Transverse colon (tissue), 4 donors: ENCODE measurements at regions not wholly inside any gene's neighbourhood (a gene's known extent, or its start where the extent isn't known, plus 50 kb on each side); places are given as distances from the start of the nearest gene placed in this dataset.

Source experiments
- DNase-seq: peaks from one replicate; pipeline ENCODE4 v3.0.0-alpha.2; 2019
- H3K27ac ChIP-seq, 4 donors: fragments of 200-600 bp; sonication (generic); 2 replicates each; pipeline ENCODE4 v1.5.1; 2016 to 2018; ENCODE audit warnings: inconsistent platforms in 4 of 4
- H3K27me3 ChIP-seq: fragments of 200-600 bp; sonication (generic); 2 replicates; pipeline ENCODE4 v1.5.1; 2017; ENCODE audit warnings: inconsistent platforms
- H3K36me3 ChIP-seq, 4 donors: fragments of 200-600 bp; sonication (generic); 2 replicates each; pipeline ENCODE4 v1.5.1; 2017 to 2019; ENCODE audit warnings: inconsistent platforms in 4 of 4
- H3K4me1 ChIP-seq, 4 donors: fragments of 200-600 bp; sonication (generic); 2 replicates each; pipeline ENCODE4 v1.5.1; 2017 to 2020; ENCODE audit warnings: inconsistent platforms in 4 of 4
- H3K4me3 ChIP-seq, 4 donors: fragments of 200-600 bp; sonication (generic); 1 replicate in 1 of 4; 2 replicates in 3 of 4; pipeline versions ENCODE4 v1.5.1 to v1.6.1; 2017 to 2019; ENCODE audit warnings: inconsistent platforms in 4 of 4
- H3K9me3 ChIP-seq, 2 donors: fragments of 200-600 bp; sonication (generic); 2 replicates each; pipeline ENCODE4 v1.5.1; 2017 to 2019; ENCODE audit warnings: inconsistent platforms in 2 of 2
- EP300 ChIP-seq: sonication (generic); formaldehyde crosslinking; IDR thresholded peaks from one replicate; pipeline ENCODE4 v1.6.1; 2017; ENCODE audit warnings: antibody characterized with exemption, low read depth
- POLR2A ChIP-seq: fragments of 450-650 bp; IDR thresholded peaks from one replicate; pipeline ENCODE4 v1.6.1; 2016; ENCODE audit warnings: antibody characterized with exemption, mild to moderate bottlenecking, moderate library complexity
- POLR2AphosphoS5 ChIP-seq, 3 donors: sonication (generic); formaldehyde crosslinking; IDR thresholded peaks; one replicate each; pipeline ENCODE4 v1.6.1; 2016; ENCODE audit warnings: antibody characterized with exemption in 3 of 3
- WGBS, 2 donors: methylation state at CpG; one replicate each; pipeline ENCODE4 v1.1.5; 2018; ENCODE audit warnings: low coverage in 1 of 2; 5-methylcytosine and 5-hydroxymethylcytosine counted together
- in situ Hi-C, 4 donors: fragments of 200-750 bp; cut with MboI; loops; one replicate each; pipeline versions ENCODE4 v1.15.0 to v1.15.1; 2017; ENCODE audit warnings: low sequenced_read_pairs in 3 of 4, low pct_ligation_motif_present in 1 of 4, low pct_unique_long_range_greater_than_20kb in 1 of 4
- intact Hi-C: fragments of 100-400 bp; cut with DNase I; formaldehyde crosslinking; loops from one replicate; pipeline ENCODE4 v1.15.1; 2023; ENCODE audit warnings: low total_unique reads
- TF ChIP-seq, protein P1 (sequence below), 5 experiments: fragments of 200-600 bp in 3 of 5; fragments of 450-650 bp in 2 of 5; sonication (generic) in 3 of 5; IDR thresholded peaks; 1 replicate in 2 of 5; 2 replicates in 3 of 5; pipeline ENCODE4 v1.5.1; 2016 to 2017; ENCODE audit warnings: antibody characterized with exemption in 5 of 5, inconsistent platforms in 3 of 5, mild to moderate bottlenecking in 2 of 5, moderate library complexity in 1 of 5

GRCh38 chr12:13603953-13604352, 377.4 kb downstream of the GRIN2B start:
- DNase-seq: no peak
- Histone ChIP-seq H3K27me3 (no peaks in the 10 kb centered on the region), H3K4me1 (no peaks in the 10 kb centered on the region), H3K27ac (no peak overlapping the region), H3K4me3 (no peak overlapping the region), H3K9me3 (no peaks in the 10 kb centered on the region), H3K36me3 (no peaks in the 10 kb centered on the region)
- 84 to 85% methylated on average over 5 of the region's 5 CpGs for WGBS, 2 donors
- in situ Hi-C loops: no loop called here
- intact Hi-C loops: no loop called here
- TF ChIP-seq EP300 (no peak), POLR2AphosphoS5 (IDR thresholded peaks at IDR 0.05) (no peak), POLR2A (no peak)
- TF ChIP-seq, protein P1, sequence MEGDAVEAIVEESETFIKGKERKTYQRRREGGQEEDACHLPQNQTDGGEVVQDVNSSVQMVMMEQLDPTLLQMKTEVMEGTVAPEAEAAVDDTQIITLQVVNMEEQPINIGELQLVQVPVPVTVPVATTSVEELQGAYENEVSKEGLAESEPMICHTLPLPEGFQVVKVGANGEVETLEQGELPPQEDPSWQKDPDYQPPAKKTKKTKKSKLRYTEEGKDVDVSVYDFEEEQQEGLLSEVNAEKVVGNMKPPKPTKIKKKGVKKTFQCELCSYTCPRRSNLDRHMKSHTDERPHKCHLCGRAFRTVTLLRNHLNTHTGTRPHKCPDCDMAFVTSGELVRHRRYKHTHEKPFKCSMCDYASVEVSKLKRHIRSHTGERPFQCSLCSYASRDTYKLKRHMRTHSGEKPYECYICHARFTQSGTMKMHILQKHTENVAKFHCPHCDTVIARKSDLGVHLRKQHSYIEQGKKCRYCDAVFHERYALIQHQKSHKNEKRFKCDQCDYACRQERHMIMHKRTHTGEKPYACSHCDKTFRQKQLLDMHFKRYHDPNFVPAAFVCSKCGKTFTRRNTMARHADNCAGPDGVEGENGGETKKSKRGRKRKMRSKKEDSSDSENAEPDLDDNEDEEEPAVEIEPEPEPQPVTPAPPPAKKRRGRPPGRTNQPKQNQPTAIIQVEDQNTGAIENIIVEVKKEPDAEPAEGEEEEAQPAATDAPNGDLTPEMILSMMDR (IDR thresholded peaks at IDR 0.05): no peak

- 24 to 30% methylated on average over 2 of the region's 2 CpGs for WGBS, 2 donors
- Histone ChIP-seq H3K4me1 (no peaks in the 10 kb centered on the region), H3K27me3 (no peaks in the 10 kb centered on the region), H3K27ac (no peak overlapping the region), H3K9me3 (no peaks in the 10 kb centered on the region), H3K4me3 (no peak overlapping the region), H3K36me3 (no peaks in the 10 kb centered on the region)
- no peak for TF ChIP-seq POLR2A
- intact Hi-C loops (no loop called here), in situ Hi-C loops (no loop called here)
- DNase-seq: no peak
Measured at GRCh38 chr12:13602172-13602571, 379.2 kb downstream of the GRIN2B start.

GRCh38 chr12:13599176-13599575, 382.2 kb downstream of the GRIN2B start:
- no peaks in the 10 kb centered on the region for H3K36me3 ChIP-seq
- H3K27me3 ChIP-seq: no peaks in the 10 kb centered on the region
- no peak overlapping the region for H3K27ac ChIP-seq
- 79 to 85% methylated on average over 1 to 4 of the region's 4 CpGs for WGBS, 2 donors
- in situ Hi-C loops: no loop called here
- no peaks in the 10 kb centered on the region for H3K9me3 ChIP-seq
- H3K4me1 ChIP-seq: no peaks in the 10 kb centered on the region
- TF ChIP-seq, protein P1 (IDR thresholded peaks at IDR 0.05): no peak
- TF ChIP-seq POLR2A: no peak
- no peak for TF ChIP-seq EP300
- no peak for TF ChIP-seq POLR2AphosphoS5 (IDR thresholded peaks at IDR 0.05)
- H3K4me3 ChIP-seq: no peak overlapping the region
- intact Hi-C loops: no loop called here
- DNase-seq: no peak

DNA sequence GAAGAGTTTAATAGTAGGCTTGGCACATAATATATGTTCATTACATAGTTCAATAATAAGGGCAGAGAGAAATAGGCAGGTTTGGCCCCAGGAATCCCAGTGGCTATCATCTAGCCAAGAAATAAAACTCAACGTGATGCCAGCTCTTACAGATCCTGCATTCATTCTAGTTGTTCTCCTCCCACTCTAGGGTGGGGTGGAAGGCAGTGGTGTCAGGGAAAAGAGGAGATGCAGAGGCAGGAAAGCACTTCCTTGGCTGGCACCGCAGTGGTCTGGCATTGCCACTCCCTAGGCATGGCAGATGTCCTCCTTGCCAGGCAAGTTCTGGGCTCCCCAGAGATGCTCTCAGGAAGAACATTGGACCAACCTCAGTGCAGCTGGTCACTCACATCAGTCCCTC, 383.6 kb downstream of the GRIN2B start:
- Histone ChIP-seq H3K4me3 (no peak overlapping the region), H3K27ac (no peak overlapping the region), H3K36me3 (no peaks in the 10 kb centered on the region), H3K4me1 (no peaks in the 10 kb centered on the region), H3K9me3 (no peaks in the 10 kb centered on the region), H3K27me3 (no peaks in the 10 kb centered on the region)
- 87 to 100% methylated on average over 1 to 2 of the region's 2 CpGs for WGBS, 2 donors
- TF ChIP-seq, protein P1 (IDR thresholded peaks at IDR 0.05): no peak
- TF ChIP-seq POLR2AphosphoS5 (IDR thresholded peaks at IDR 0.05): no peak
- no peak for TF ChIP-seq EP300
- TF ChIP-seq POLR2A: no peak
- intact Hi-C loops: no loop called here
- in situ Hi-C loops: no loop called here
- no peak for DNase-seq

DNA sequence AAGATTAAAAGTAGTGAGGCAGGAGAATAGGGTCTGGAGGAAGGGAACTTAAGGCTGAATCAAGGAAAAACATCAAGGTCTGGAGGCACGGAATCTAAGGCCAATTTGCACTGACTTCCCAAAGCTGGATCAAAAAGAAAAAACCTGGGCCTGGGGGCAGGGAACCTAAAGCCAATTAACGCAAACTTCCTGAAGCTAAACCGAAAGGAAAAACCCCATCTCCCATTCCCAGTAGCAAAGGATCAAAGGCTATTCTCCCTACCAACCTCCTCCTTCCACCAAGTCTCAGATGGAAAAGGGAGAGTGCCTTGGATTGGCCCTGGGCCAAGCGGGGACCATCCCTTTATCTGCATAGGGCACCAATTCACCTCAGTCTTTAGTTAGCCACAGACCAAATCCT, 384.2 kb downstream of the GRIN2B start:
- no peak for TF ChIP-seq EP300
- TF ChIP-seq, protein P1 (IDR thresholded peaks at IDR 0.05): no peak
- TF ChIP-seq POLR2A: no peak
- no peak for TF ChIP-seq POLR2AphosphoS5 (IDR thresholded peaks at IDR 0.05)
- Histone ChIP-seq H3K27ac (no peak overlapping the region), H3K36me3 (no peaks in the 10 kb centered on the region), H3K27me3 (no peaks in the 10 kb centered on the region), H3K4me3 (no peak overlapping the region), H3K9me3 (no peaks in the 10 kb centered on the region), H3K4me1 (no peaks in the 10 kb centered on the region)
- intact Hi-C loops (no loop called here), in situ Hi-C loops (no loop called here)
- 70 to 73% methylated on average over 4 of the region's 4 CpGs for WGBS, 2 donors
- no peak for DNase-seq
